ACHN (cell line): ENCODE measurements at regions not wholly inside any gene's neighbourhood (a gene's known extent, or its start where the extent isn't known, plus 50 kb on each side); places are given as distances from the start of the nearest gene placed in this dataset.
"Not testable (repeated sequence)": the region's sequence is repeated elsewhere in the genome, so short reads cannot be mapped to it uniquely, and the experiment has no call there.

Source experiments
- DNase-seq: peaks from one replicate; pipeline ENCODE4 v3.0.0-alpha.2; 2015
- in situ Hi-C: cut with HindIII; loops from 2 replicates; pipeline ENCODE4 v1.10.0; 2017; ENCODE audit warnings: low sequenced_read_pairs, low pct_ligation_motif_present, low pct_unique_long_range_greater_than_20kb

DNA sequence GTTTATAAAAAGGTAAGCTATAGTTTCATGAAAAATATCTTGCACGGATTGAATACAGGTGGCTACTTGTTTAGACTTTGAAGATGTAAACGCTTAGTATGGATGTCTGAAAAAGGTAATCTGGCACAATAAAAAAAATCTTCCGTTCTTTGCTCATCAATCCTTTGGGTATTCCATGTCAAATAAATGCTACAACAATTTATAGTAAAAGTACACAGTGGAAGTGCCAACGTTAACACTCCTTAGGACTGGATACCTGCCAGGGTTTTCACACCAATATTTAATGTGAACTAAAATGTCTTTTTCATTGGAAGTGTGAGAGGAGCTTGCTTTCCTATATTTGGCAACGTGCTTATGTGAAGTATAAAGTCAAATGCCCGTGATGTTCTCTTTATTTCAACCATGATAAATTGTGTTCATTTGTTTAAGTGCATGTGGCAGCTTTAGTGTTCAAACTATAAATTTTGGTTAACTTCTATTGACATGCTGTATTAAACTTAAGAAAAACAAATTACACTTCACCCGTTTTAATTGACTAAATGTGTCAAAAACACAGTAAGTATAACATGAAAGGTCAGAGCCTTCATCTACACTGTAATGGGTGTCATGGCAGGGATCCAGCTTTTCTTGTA is 121.7 kb upstream of the HAND2 start:
- DNase-seq: no peak
- in situ Hi-C loops: no loop called here

DNA sequence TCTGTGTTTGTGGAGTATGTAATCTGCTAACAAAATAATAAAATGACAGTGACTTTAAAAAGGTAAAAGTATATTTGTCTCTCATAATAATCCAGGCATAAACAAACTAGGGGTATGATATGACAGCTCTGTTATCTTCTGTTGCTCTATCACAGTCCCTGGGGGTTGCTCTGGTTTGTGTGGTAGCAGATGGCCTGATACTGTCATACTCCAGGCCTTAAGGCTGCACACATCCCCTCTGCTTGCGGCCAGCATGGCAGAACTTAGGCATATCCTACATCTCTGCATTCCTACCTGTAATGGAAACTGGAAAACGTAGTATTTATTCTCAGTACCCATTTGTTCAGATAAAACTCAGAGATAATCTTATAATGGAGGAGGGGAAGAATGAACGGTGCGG is 117.9 kb upstream of the HAND2 start:
- in situ Hi-C loops: no loop called here
- no peak for DNase-seq

DNA sequence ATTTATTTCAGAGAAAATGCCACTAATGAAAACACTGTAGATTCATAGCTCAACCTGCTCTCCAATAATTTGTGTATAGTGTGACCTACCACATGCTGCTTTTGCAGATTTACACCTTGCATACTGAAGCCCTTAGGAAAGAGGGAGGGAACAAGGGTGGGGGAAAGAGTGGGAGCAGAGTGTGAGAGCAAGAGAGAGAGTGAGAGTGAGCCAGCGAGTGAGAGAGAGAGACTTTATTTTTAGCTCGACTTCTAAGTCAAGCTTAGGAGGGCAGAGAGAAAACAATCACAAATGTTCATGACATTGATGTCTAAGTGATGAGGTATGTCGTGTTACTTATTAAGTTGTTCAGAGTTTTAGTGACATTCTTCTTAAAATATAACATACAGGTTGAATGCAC is 112.5 kb upstream of the HAND2 start:
- DNase-seq: no peak
- in situ Hi-C loops: no loop called here

DNA sequence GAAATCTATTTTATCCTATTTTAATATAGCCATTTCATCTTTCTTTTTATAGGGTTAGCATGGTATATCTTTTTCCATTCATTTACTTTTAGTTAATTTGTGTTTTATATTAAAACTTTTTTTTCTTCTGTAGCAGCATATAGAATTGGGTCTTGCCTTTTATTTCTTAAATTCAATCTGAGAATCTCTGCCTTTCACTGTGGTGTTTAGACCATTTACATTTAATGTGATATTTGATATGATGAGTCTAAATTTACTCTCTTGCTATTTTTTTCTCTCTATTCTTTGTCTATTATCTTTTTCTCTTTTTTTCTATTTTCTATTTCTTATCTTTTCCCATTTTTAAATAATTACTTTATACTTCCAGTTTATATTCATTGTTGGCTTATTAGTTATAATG is 105.4 kb upstream of the HAND2 start:
- in situ Hi-C loops: no loop called here
- DNase-seq: no peak

DNA sequence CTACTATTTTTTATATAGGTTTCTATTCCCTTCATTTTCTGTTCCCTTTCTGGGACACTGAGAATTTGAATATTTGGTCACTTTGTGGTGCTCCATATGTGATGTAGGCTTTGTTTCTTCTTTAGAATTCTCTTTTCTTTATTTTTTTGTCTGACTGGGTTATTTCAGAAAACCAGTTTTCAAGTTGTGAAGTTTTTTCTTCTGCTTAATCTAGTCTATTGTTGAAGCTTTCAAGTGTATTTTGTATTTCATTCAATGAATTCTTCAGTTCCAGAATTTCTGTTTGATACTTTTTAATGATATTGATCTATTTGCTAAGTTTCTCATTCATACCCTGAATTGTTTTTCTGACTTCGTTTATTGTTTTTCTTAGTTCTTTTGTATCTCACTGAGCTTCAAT is 96.2 kb upstream of the HAND2 start:
- no peak for DNase-seq
- in situ Hi-C loops: no loop called here

DNA sequence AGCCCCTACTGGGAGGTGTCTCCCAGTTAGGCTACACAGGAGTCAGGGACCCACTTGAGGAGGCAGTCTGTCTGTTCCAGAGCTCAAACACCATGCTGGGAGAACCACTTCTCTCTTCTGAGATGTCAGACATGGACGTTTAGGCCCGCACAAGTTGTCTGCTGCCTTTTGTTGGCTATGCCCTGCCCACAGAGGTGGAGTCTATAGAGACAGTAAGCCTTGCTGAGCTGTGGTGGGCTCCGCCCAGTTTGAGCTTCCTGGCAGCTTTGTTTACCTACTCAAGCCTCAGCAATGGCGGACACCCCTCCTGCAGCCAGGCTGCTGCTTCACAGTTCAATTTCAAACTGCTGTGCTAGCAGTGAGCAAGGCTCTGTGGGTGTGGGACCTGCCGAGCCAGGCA is 88.6 kb upstream of the HAND2 start:
- in situ Hi-C loops, DNase-seq: not testable (repeated sequence)

DNA sequence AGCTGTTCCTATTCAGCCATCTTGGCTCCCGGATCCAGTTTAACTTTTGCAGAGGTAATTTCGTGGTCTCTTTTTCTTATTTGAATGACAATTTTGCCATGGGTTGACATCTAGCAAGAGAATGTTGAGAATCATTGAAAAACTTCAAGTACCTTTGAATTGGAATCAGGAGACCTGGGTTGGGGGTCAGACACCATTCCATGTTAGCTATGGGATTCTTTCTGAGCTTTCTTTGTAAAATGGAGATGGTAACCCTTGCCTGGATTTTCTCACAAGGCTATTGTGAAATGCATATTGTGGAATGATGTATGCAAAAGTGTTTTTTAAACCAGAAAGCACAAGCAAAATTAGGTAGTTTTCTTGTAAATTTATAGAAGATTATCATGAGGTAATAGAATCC is 79.1 kb upstream of the HAND2 start:
- in situ Hi-C loops: no loop called here
- DNase-seq: no peak

DNA sequence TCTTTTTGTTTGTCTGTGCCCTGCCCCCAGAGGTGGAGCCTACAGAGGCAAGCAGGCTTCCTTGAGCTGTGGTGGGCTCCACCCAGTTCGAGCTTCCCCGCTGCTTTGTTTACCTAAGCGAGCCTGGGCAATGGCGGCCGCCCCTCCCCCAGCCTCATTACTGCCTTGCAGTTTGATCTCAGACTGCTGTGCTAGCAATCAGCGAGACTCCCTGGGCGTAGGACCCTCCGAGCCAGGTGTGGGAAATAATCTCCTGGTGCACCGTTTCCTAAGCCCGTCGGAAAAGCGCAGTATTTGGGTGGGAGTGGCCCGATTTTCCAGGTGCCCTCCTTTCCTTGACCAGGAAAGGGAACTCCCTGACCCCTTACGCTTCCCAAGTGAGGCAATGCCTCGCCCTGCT is 78.6 kb upstream of the HAND2 start:
- DNase-seq, in situ Hi-C loops: not testable (repeated sequence)

DNA sequence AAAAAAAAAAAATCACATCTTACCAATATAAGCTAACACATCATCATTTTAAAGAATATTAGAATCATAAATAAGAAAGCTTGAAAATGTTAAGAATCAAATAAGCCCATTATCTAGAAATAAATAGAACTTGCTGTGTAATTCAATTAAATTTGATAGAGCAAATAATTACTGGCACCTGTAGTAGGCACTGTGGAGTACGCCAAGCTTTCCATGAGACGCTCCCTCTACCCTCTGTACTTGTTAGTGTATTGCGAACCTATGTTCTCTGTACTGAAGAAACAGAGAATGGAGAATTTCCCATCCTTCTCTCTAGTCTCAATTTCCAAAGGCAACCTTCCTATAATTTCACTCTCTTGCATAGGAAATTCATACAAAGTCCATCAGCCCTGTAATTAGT is 61.7 kb upstream of the HAND2 start:
- in situ Hi-C loops: no loop called here
- DNase-seq: no peak

DNA sequence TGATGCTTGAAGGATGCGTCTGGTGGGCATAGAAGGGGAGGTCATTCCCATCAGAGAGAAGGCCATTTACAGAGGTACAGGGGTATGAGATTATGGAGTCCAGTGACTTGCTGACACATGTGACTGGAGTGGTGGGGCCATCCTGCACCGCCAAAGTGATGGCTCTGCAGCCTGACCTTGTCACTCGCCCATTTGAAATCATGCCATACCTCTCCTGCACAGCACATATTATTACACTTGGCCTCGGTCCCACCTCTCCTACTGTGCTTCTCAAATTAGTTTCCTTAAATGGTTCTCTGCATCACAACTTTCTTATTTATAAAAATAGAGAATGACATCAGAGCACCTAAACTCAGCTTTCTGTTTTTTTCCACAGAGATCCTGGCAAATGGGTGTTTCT is 60.7 kb upstream of the HAND2 start:
- in situ Hi-C loops: no loop called here
- DNase-seq: no peak

DNA sequence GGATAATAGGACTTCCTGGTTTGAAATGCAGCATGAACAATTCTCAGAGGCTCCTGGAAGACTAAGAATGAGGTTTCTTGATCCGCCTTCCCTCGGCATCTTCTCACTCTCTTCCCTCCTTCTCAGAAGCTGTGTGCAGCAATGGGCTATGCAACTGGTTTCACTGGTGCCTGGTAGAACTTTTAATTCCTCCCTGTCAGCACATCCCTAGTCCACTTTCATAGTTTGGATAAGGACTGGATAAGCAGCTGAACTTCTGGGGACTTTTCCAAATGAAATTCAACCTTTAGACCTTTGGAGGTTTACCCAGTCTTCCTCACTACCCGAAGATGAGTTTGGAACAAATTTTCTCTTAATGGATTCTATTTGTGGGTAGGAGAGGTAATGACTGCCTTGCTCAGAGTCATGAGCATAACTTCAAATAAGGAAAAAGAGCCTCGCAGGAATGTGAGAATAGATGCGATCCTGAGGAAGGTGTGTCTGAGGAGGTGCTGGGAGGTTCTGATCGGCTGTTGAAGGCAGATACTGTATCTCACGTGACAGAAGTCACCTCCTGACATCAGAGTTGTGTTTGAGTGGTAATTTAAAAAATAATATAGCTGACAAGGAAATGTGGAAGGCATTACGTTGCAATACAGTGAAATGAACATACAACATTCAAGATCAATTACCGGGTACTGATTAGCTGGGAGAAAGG is 56.0 kb upstream of the HAND2 start:
- DNase-seq: no peak
- in situ Hi-C loops: no loop called here

DNA sequence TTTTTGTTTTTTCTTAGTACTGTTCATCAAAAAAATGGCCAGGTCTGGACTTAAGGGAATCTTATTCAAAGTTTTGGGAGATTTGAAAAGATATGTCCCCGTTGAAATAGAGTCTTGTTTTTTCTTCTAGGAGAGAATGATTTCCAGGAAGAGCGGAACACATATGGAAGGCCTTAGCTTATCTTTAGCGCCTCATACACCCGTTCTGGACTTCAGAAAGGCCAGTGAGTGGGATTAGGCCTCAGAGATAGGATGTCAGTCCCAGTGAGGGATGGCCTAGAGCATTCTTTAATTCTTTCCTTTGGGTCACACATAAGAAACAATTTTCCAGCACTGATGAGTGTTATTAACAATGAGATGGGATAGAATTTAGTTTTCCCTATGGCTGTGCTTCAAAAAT is 54.5 kb upstream of the HAND2 start:
- in situ Hi-C loops: no loop called here
- DNase-seq: no peak
